AG04450 (cell line): ENCODE measurements at regions not wholly inside any gene's neighbourhood (a gene's known extent, or its start where the extent isn't known, plus 50 kb on each side); places are given as distances from the start of the nearest gene placed in this dataset.
A peak's percentile ranks its signal among the peaks of the same experiment; 100 is the strongest.

Source experiments
- CTCF ChIA-PET: fragments of 300-600, 350-600 bp; formaldehyde crosslinking; extraction: SDS; loops from one replicate; lab custom pipeline; 2022; ENCODE audit warnings: antibody characterized with exemption, inconsistent platforms; lab: Charles Lee
- POLR2A ChIA-PET: fragments of 350-600 bp; formaldehyde crosslinking; extraction: SDS; loops from one replicate; lab custom pipeline; 2021; ENCODE audit warnings: antibody characterized with exemption, inconsistent platforms; lab: Yijun Ruan, JAX
- DNase-seq: peaks from one replicate; pipeline ENCODE4 v3.0.0-alpha.2; 2011; ENCODE audit warnings: low read depth, low spot score
- H3K27ac ChIP-seq: one replicate; pipeline ENCODE4 v1.5.1; 2012; ENCODE audit warnings: low read depth, low read length, control low read depth
- H3K27me3 ChIP-seq: one replicate; pipeline ENCODE4 v1.6.0; 2012; ENCODE audit warnings: low read length; ENCODE audit not compliant: control insufficient read depth, insufficient read depth
- H3K4me3 ChIP-seq: 2 replicates; pipeline ENCODE4 v1.5.1; 2011; ENCODE audit warnings: mild to moderate bottlenecking, low read depth, low read length, control low read depth
- H3K9me3 ChIP-seq: 2 replicates; pipeline ENCODE4 v1.5.1; 2012; ENCODE audit warnings: low read length; ENCODE audit not compliant: control insufficient read depth, insufficient read depth
- CTCF ChIP-seq: IDR thresholded peaks from 2 replicates; pipeline ENCODE4 v1.5.1; 2011; ENCODE audit warnings: low read depth, low read length, control low read depth, inconsistent platforms

- ChIA-PET POLR2A (no interaction called here), CTCF (interaction anchor here (1.7 to 3.5 kb wide), 2 partner anchors 9 to 13 kb away, joined by 5 to 14 read pairs; no protein-coding TSS in a partner anchor)
- no peak for DNase-seq
- no peaks in the 10 kb centered on the region for H3K9me3 ChIP-seq
- no peak overlapping the region for H3K4me3 ChIP-seq
- no peaks in the 10 kb centered on the region for H3K27me3 ChIP-seq
- TF ChIP-seq CTCF, result no peak
- no peak overlapping the region for H3K27ac ChIP-seq
Measured at GRCh38 chr20:41747226-41747625, 129.0 kb upstream of the CHD6 start.

- H3K4me3 ChIP-seq, result no peak overlapping the region
- H3K27me3 ChIP-seq, result no peaks in the 10 kb centered on the region
- POLR2A ChIA-PET, result no interaction called here
- CTCF ChIA-PET, result interaction anchor here (1.7 to 3.5 kb wide), 2 partner anchors 8 to 12 kb away, joined by 5 to 14 read pairs; no protein-coding TSS in a partner anchor
- DNase-seq, result no peak
- TF ChIP-seq CTCF, result 0 out of 2 replicates have a peak, but pooled peaks have one; percentile 2
- H3K9me3 ChIP-seq, result no peaks in the 10 kb centered on the region
- no peak overlapping the region for H3K27ac ChIP-seq
Measured at GRCh38 chr20:41746635-41747034, 128.5 kb upstream of the CHD6 start.

DNA sequence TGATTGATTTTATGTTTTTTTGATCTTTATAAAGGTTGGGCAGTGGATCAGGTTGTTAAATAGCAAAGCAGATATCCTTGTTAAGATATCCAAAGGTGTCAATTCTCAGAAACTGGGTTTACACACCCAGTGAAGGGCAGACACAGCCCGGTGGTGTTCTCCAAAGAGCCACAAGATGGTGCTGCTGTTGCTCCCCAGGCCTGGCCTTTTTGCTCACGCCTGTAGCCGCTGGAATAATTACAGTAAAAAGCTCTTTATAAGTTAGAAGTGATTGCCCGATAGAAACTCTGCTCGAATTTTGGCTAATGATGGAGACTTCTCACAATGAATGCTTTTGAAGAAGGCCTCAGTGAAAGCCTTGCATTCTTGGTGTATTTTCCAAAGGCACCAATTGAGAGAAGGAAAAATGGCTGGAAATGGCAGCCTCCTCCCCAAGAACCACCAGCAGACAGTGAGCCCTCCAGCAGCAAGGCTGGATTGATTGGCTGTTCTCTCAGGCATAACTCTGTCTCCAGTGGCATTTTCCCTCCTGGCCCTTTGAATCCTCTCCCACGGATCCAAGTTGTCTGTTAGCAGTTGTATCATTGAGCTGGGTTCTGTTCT lies 120.5 kb upstream of the CHD6 start:
- no peak for DNase-seq
- H3K4me3 ChIP-seq, result no peak overlapping the region
- no peaks in the 10 kb centered on the region for H3K27me3 ChIP-seq
- no peak overlapping the region for H3K27ac ChIP-seq
- POLR2A ChIA-PET, result no interaction called here
- TF ChIP-seq CTCF, result peak; percentile 92
- no peaks in the 10 kb centered on the region; the same call in 1 of the 2 replicates for H3K9me3 ChIP-seq
- CTCF ChIA-PET, result interaction anchor here (0.9 to 3.4 kb wide), 18 partner anchors 9 to 1670 kb away, joined by 3 to 64 read pairs (median 4); no protein-coding TSS in a partner anchor

DNA sequence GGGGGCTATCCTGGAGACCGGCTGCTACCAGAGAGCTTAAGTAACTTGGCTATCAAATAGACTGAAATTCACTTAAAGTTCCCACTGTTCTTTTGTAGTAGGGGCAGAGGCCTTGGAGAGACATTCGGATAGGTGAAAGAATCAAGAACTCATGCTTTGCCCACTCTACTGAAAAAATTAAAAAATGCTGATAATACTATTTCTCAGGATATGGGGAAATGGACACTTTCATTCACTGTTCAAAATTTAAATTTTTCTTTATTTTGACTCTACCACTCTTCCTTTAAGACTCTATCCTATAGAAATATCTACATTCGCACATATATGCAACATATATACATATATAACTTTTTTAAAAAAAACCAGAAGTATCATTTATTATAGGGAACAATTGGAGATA lies 117.8 kb upstream of the CHD6 start:
- Histone ChIP-seq H3K4me3 (no peak overlapping the region), H3K27ac (no peak overlapping the region), H3K9me3 (no peaks in the 10 kb centered on the region; the same call in 1 of the 2 replicates), H3K27me3 (no peaks in the 10 kb centered on the region)
- TF ChIP-seq CTCF, result no peak
- POLR2A ChIA-PET, result no interaction called here
- CTCF ChIA-PET, result interaction anchor here (0.6 to 3.4 kb wide), 2 partner anchors 1640 to 1673 kb away, joined by 3 to 64 read pairs; no protein-coding TSS in a partner anchor
- DNase-seq, result no peak

DNA sequence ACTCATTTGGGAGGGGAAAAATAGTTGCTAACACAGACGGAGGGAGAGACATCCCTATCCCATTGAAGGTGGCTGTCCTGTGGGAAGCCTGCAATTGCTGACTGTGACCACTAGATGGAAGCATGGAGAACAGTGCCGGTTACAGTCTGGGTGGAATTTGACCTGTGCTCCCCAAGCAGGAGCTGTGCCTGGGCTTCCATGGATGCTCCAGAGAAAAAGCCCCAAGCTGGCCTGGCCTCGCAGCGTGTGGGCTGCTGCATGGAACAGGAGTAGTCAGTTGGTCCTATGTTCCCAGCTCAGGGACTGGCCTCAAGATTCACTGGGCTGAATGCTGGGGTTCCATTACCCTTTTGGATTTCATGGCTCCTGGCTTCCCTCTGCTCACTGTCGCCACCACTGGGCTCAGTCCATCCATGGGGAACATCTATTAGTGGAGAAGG lies 116.3 kb upstream of the CHD6 start:
- H3K4me3 ChIP-seq, result no peak overlapping the region
- no peaks in the 10 kb centered on the region for H3K27me3 ChIP-seq
- CTCF ChIA-PET, result interaction anchor here (0.5 to 2.0 kb wide), 18 partner anchors 9 to 1686 kb away, joined by 3 to 18 read pairs (median 3); no protein-coding TSS in a partner anchor
- POLR2A ChIA-PET, result no interaction called here
- no peaks in the 10 kb centered on the region; the same call in 1 of the 2 replicates for H3K9me3 ChIP-seq
- DNase-seq, result no peak
- no peak overlapping the region for H3K27ac ChIP-seq
- TF ChIP-seq CTCF, result peak; percentile 93
